ENCODE measurements at regions not wholly inside any gene's neighbourhood (a gene's known extent, or its start where the extent isn't known, plus 50 kb on each side); places are given as distances from the start of the nearest gene placed in this dataset.

DNA sequence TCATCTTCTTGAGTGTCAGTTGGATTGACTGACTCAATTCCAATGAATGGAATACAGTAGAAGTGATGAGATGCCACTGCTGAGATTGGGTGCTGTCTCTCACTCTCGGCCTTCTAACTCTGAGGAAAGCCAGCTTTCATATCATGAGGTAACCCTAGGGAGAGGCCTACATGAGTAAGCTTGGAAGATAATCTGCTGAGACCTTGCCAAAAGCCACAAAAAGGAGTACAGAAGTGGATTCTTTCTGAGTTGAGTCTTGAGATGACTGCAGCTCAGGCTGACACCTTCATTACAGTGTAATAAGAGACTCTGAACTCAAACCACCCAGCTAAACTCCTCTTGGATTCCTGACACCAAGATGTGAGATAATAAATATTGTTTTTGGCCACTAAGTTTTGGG, 537.4 kb upstream of the MAGEB18 start:
- Mint-ChIP-seq H3K36me3 (ENCODE audit: unreplicated experiment) (no peaks in the 10 kb centered on the region), H3K9me3 (ENCODE audit: unreplicated experiment) (no peaks in the 10 kb centered on the region)
- TF ChIP-seq CTCF (IDR thresholded peaks at IDR 0.05; ENCODE audit: partially characterized antibody, unreplicated experiment) = no peak

GRCh38 chrX:25601323-25601722, 536.8 kb upstream of the MAGEB18 start:
- H3K36me3 Mint-ChIP-seq (ENCODE audit: unreplicated experiment) = no peaks in the 10 kb centered on the region
- H3K4me1 Mint-ChIP-seq (ENCODE audit: low read depth, unreplicated experiment) = no peaks in the 10 kb centered on the region
- TF ChIP-seq CTCF (IDR thresholded peaks at IDR 0.05; ENCODE audit: partially characterized antibody, unreplicated experiment) = no peak
- H3K27me3 Mint-ChIP-seq (ENCODE audit: unreplicated experiment) = no peaks in the 10 kb centered on the region
- no peak overlapping the region for H3K4me3 Mint-ChIP-seq (ENCODE audit: unreplicated experiment)
- H3K9me3 Mint-ChIP-seq (ENCODE audit: unreplicated experiment) = no peaks in the 10 kb centered on the region
- no peak overlapping the region for H3K27ac Mint-ChIP-seq (ENCODE audit: unreplicated experiment)
- DNase-seq = no peak

More for the DNA sequence above, 537.4 kb upstream of the MAGEB18 start:
- Mint-ChIP-seq H3K27me3 (ENCODE audit: unreplicated experiment) (no peaks in the 10 kb centered on the region), H3K4me1 (ENCODE audit: low read depth, unreplicated experiment) (no peaks in the 10 kb centered on the region), H3K4me3 (ENCODE audit: unreplicated experiment) (no peak overlapping the region), H3K27ac (ENCODE audit: unreplicated experiment) (no peak overlapping the region)
- DNase-seq = no peak

DNA sequence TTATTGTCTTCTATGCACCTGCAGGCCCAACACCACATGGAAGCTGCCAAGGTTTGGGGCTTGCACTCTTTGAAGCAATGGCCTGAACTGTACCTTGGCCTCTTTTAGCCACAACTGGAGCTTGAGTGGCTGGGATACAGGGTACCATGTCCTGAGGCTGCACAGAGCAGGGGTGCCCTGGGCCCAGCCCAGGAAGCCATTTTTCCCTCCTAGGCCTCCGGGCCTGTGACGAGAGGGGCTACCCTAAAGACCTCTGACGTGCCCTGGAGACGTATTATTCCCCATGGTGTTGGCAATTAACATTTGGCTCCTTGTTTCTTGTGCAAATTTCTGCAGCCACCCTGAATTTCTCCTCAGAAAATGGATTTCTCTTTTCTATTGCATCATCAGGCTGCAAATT, 519.9 kb upstream of the MAGEB18 start:
- TF ChIP-seq CTCF (IDR thresholded peaks at IDR 0.05; ENCODE audit: partially characterized antibody, unreplicated experiment) = no peak
- no peak for DNase-seq

GRCh38 chrX:25640276-25640675, 497.9 kb upstream of the MAGEB18 start:
- H3K27me3 Mint-ChIP-seq (ENCODE audit: unreplicated experiment) = no peaks in the 10 kb centered on the region
- no peaks in the 10 kb centered on the region for H3K4me1 Mint-ChIP-seq (ENCODE audit: low read depth, unreplicated experiment)
- no peak overlapping the region for H3K27ac Mint-ChIP-seq (ENCODE audit: unreplicated experiment)
- H3K9me3 Mint-ChIP-seq (ENCODE audit: unreplicated experiment) = no peaks in the 10 kb centered on the region
- no peak for DNase-seq
- TF ChIP-seq CTCF (IDR thresholded peaks at IDR 0.05; ENCODE audit: partially characterized antibody, unreplicated experiment) = no peak
- H3K36me3 Mint-ChIP-seq (ENCODE audit: unreplicated experiment) = no peaks in the 10 kb centered on the region
- no peak overlapping the region for H3K4me3 Mint-ChIP-seq (ENCODE audit: unreplicated experiment)

More for the DNA sequence above, 519.9 kb upstream of the MAGEB18 start:
- Mint-ChIP-seq H3K4me3 (ENCODE audit: unreplicated experiment) (no peak overlapping the region), H3K4me1 (ENCODE audit: low read depth, unreplicated experiment) (no peaks in the 10 kb centered on the region), H3K9me3 (ENCODE audit: unreplicated experiment) (peaks cover 6% of the 10 kb centered on the region), H3K36me3 (ENCODE audit: unreplicated experiment) (no peaks in the 10 kb centered on the region), H3K27ac (ENCODE audit: unreplicated experiment) (no peak overlapping the region), H3K27me3 (ENCODE audit: unreplicated experiment) (no peaks in the 10 kb centered on the region)

DNA sequence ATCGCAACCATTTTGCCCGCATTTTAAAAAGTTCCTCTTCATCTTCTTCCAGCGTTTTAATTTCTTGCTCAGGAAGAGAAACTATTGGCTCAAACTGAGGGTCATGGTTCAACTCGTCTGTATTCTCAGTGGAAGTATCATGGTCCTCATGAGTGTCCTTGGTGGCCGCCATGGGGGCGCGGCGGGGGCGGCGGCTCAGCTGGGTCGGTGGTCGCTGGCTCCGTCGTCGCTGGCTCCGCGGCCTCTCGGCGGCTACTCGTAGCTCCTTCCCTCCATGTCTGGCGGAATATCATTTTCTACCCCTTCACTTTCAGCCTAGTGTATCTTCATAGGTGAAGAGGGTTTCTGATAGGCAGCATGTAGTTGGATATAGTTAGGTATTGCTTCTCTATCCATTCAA, 492.0 kb upstream of the MAGEB18 start:
- Mint-ChIP-seq H3K27me3 (ENCODE audit: unreplicated experiment) (no peaks in the 10 kb centered on the region), H3K4me3 (ENCODE audit: unreplicated experiment) (no peak overlapping the region), H3K27ac (ENCODE audit: unreplicated experiment) (no peak overlapping the region), H3K36me3 (ENCODE audit: unreplicated experiment) (no peaks in the 10 kb centered on the region), H3K9me3 (ENCODE audit: unreplicated experiment) (no peaks in the 10 kb centered on the region), H3K4me1 (ENCODE audit: low read depth, unreplicated experiment) (no peaks in the 10 kb centered on the region)
- TF ChIP-seq CTCF (IDR thresholded peaks at IDR 0.05; ENCODE audit: partially characterized antibody, unreplicated experiment) = no peak
- no peak for DNase-seq
